DND-41 (cell line): ENCODE measurements at regions not wholly inside any gene's neighbourhood (a gene's known extent, or its start where the extent isn't known, plus 50 kb on each side); places are given as distances from the start of the nearest gene placed in this dataset.

Source experiments
- ATAC-seq: fragments of 200-7000 bp; cut with Tn5 transposase; 3 replicates; pipeline ENCODE4 v1.9.1; 2021; ENCODE audit warnings: low read depth; ENCODE audit not compliant: insufficient read depth
- DNase-seq: peaks from one replicate; pipeline ENCODE4 v3.0.0-alpha.2; 2020
- H2AFZ ChIP-seq: 2 replicates; pipeline ENCODE4 v1.6.0; 2012; ENCODE audit warnings: low read depth, low read length
- H3K27ac ChIP-seq: 2 replicates; pipeline ENCODE4 v1.5.1; 2012; ENCODE audit warnings: low read length, inconsistent platforms
- H3K27me3 ChIP-seq: fragments of 200-600 bp; sonication (generic); 2 replicates; pipeline ENCODE4 v1.6.0; 2012; ENCODE audit warnings: low read length, mild to moderate bottlenecking, inconsistent platforms; ENCODE audit not compliant: insufficient read depth, poor library complexity
- H3K36me3 ChIP-seq: 2 replicates; pipeline ENCODE4 v1.5.1; 2012; ENCODE audit warnings: low read length, inconsistent platforms; ENCODE audit not compliant: insufficient read depth
- H3K4me1 ChIP-seq: 2 replicates; pipeline ENCODE4 v1.5.1; 2012; ENCODE audit warnings: mild to moderate bottlenecking, low read length; ENCODE audit not compliant: insufficient read depth
- H3K4me2 ChIP-seq: 2 replicates; pipeline ENCODE4 v1.6.0; 2012; ENCODE audit warnings: mild to moderate bottlenecking, moderate library complexity, low read length, inconsistent platforms; ENCODE audit not compliant: insufficient read depth
- H3K4me3 ChIP-seq, 2 experiments: fragments of 200-600 bp in 1 of 2; shearing (Covaris generic) in 1 of 2; 2 replicates each; pipeline ENCODE4 v1.5.1; 2012 to 2016; ENCODE audit warnings: inconsistent platforms in 2 of 2, low read length in 2 of 2, mild to moderate bottlenecking in 2 of 2, low read depth in 1 of 2, moderate library complexity in 1 of 2
- H3K79me2 ChIP-seq: 2 replicates; pipeline ENCODE4 v1.6.0; 2012; ENCODE audit warnings: low read length, inconsistent platforms; ENCODE audit not compliant: insufficient read depth
- H3K9ac ChIP-seq: 2 replicates; pipeline ENCODE4 v1.6.0; 2012; ENCODE audit warnings: low read depth, mild to moderate bottlenecking, inconsistent platforms, low read length, moderate library complexity
- H3K9me3 ChIP-seq: 2 replicates; pipeline ENCODE4 v1.5.1; 2012; ENCODE audit warnings: low read length, moderate library complexity, mild to moderate bottlenecking, inconsistent platforms; ENCODE audit not compliant: insufficient read depth, severe bottlenecking
- H4K20me1 ChIP-seq: 2 replicates; pipeline ENCODE4 v1.6.0; 2012; ENCODE audit warnings: low read length; ENCODE audit not compliant: insufficient read depth
- EZH2 ChIP-seq: IDR thresholded peaks from 3 replicates; pipeline ENCODE4 v1.6.1; 2012; ENCODE audit warnings: borderline replicate concordance, low read depth, mild to moderate bottlenecking, moderate library complexity, low read length, inconsistent platforms; ENCODE audit not compliant: severe bottlenecking
- TF ChIP-seq, protein P1 (sequence below): IDR thresholded peaks from 2 replicates; pipeline ENCODE4 v1.5.1; 2012; ENCODE audit warnings: borderline replicate concordance, low read length, moderate library complexity, mild to moderate bottlenecking; ENCODE audit not compliant: poor library complexity, severe bottlenecking; ENCODE audit errors: extremely low read depth

DNA sequence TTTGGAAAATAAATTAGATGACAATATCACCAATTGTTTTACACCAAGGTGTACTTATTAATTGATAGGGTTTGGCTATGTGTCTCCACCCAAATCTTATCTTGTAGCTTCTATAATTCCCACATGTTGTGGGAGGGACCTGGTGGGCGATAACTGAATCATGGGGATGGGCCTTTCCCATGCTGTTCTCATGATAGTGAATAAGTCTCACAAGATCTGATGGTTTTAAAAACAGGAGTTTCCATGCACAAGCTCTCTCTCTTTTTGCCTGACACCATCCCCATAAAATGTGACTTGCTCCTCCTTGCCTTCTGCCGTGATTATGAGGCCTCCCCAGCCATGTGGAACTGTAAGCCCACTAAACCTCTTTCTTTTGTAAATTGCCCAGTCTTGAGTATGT is 131.0 kb upstream of the LMO4 start:
- ATAC-seq (no peak), DNase-seq (no peak)
- Histone ChIP-seq H3K36me3 (no peaks in the 10 kb centered on the region), H4K20me1 (no peaks in the 10 kb centered on the region), H3K4me1 (no peaks in the 10 kb centered on the region), H3K4me2 (no peak overlapping the region), H3K9me3 (peaks cover 3% of the 10 kb centered on the region), H3K79me2 (no peaks in the 10 kb centered on the region), H2AFZ (no peak overlapping the region), H3K27me3 (no peaks in the 10 kb centered on the region), H3K27ac (no peak overlapping the region), H3K4me3 (no peak overlapping the region), H3K9ac (no peak overlapping the region)
- TF ChIP-seq EZH2 = no peak
- TF ChIP-seq, protein P1, sequence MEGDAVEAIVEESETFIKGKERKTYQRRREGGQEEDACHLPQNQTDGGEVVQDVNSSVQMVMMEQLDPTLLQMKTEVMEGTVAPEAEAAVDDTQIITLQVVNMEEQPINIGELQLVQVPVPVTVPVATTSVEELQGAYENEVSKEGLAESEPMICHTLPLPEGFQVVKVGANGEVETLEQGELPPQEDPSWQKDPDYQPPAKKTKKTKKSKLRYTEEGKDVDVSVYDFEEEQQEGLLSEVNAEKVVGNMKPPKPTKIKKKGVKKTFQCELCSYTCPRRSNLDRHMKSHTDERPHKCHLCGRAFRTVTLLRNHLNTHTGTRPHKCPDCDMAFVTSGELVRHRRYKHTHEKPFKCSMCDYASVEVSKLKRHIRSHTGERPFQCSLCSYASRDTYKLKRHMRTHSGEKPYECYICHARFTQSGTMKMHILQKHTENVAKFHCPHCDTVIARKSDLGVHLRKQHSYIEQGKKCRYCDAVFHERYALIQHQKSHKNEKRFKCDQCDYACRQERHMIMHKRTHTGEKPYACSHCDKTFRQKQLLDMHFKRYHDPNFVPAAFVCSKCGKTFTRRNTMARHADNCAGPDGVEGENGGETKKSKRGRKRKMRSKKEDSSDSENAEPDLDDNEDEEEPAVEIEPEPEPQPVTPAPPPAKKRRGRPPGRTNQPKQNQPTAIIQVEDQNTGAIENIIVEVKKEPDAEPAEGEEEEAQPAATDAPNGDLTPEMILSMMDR = no peak

DNA sequence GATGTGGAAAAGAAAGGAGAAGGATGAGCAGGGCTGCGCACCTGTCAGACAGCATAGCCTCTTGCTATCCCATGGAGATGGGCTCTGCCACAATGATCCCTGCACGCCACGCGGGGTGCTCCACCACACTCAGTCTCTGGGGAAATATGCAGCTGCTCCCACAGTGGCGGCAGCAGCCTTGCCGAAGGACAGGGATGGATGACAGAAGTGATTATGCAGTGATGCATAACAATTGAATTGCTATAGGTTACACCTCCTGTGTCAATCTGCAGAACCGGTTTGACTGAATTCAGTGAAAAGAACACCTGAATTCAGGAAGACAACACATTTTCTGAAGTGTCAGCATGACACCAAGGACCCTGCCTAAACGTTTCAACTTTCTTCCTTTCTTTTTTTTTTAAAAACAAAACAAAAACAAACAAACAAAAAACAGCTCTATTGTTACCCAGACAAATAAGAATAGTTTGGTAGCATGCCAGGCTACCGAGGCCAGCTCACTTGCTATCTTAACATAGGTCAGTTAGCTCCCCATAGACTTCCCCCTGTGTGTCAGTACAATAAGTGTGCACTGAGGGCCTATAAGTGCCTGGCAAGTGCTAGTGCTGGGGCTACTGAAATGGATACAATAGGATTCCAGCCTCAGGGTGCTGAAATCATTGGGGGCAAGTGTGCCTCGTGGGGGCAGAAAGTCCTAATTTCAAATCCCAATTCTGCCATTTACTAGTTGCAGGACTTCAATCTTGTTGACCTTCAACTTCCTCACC is 127.6 kb upstream of the LMO4 start:
- no peak overlapping the region for H3K9ac ChIP-seq
- no peaks in the 10 kb centered on the region for H3K4me1 ChIP-seq
- no peak overlapping the region for H3K4me2 ChIP-seq
- H2AFZ ChIP-seq = no peak overlapping the region
- H3K27ac ChIP-seq = no peak overlapping the region
- no peak overlapping the region for H3K4me3 ChIP-seq
- DNase-seq = no peak
- no peak for TF ChIP-seq EZH2
- TF ChIP-seq, protein P1 = no peak
- H3K9me3 ChIP-seq = no peaks in the 10 kb centered on the region
- no peaks in the 10 kb centered on the region for H4K20me1 ChIP-seq
- ATAC-seq = no peak
- no peaks in the 10 kb centered on the region for H3K79me2 ChIP-seq
- no peaks in the 10 kb centered on the region for H3K36me3 ChIP-seq
- peaks cover 3% of the 10 kb centered on the region for H3K27me3 ChIP-seq

DNA sequence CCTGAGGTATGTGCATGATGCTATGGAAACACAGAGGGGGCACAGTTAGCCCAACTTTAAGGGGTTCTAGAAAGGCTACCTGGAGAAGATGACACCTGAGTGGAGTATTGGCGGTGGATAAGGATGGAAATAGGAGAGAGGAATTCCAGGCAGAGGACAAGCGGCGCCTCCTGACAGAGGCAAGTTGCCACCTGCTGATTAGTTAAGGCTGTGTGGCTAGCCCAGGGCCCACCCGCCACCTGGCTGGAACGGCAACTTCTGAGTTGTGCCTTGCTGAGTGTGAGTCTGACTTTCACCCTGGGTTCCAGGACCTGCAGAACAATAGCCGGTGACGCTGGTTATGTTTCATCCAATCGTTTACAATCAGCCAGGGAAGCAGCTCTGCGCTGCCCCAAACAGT is 126.9 kb upstream of the LMO4 start:
- no peaks in the 10 kb centered on the region for H3K9me3 ChIP-seq
- H2AFZ ChIP-seq = no peak overlapping the region
- H3K27me3 ChIP-seq = peaks cover 3% of the 10 kb centered on the region
- no peaks in the 10 kb centered on the region for H3K4me1 ChIP-seq
- no peak overlapping the region for H3K9ac ChIP-seq
- DNase-seq (no peak), ATAC-seq (no peak)
- H3K4me2 ChIP-seq = no peak overlapping the region
- no peak for TF ChIP-seq EZH2
- TF ChIP-seq, protein P1 = no peak
- no peak overlapping the region for H3K4me3 ChIP-seq
- no peaks in the 10 kb centered on the region for H3K36me3 ChIP-seq
- H3K79me2 ChIP-seq = no peaks in the 10 kb centered on the region
- no peak overlapping the region for H3K27ac ChIP-seq
- no peaks in the 10 kb centered on the region for H4K20me1 ChIP-seq
